Posterior cingulate gyrus (tissue), 11 donors: ENCODE measurements at regions not wholly inside any gene's neighbourhood (a gene's known extent, or its start where the extent isn't known, plus 50 kb on each side); places are given as distances from the start of the nearest gene placed in this dataset.
"Not testable (repeated sequence)": the region's sequence is repeated elsewhere in the genome, so short reads cannot be mapped to it uniquely, and the experiment has no call there.

ENCODE experiments used
- DNase-seq, 10 donors: peaks; one replicate each; pipeline versions ENCODE4 v3.0.0 to v3.0.0-alpha.2; 2020 to 2021; ENCODE audit warnings: mixed read lengths in 3 of 10
- intact Hi-C: fragments of 100-400 bp; cut with DNase I; formaldehyde crosslinking; loops from one replicate; pipeline ENCODE4 v1.15.1; 2023

- intact Hi-C loops = no loop called here
- no peak for DNase-seq
Measured at GRCh38 chr12:67524861-67525616, 123.5 kb upstream of the DYRK2 start.

DNA sequence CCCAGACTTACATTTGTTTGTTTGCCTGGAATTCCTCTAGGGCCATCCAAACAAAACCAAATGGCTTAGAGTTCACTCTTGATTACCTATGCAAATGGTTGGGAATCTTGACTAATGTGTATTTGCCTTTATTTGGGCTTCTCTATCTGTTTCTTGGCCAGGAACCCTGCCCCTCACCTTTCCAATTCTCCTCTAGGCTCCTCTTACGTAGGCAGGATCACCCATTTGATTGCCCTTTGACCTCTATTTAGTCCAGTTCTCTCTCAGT lies 123.0 kb upstream of the DYRK2 start:
- intact Hi-C loops = no loop called here
- DNase-seq = no peak

DNA sequence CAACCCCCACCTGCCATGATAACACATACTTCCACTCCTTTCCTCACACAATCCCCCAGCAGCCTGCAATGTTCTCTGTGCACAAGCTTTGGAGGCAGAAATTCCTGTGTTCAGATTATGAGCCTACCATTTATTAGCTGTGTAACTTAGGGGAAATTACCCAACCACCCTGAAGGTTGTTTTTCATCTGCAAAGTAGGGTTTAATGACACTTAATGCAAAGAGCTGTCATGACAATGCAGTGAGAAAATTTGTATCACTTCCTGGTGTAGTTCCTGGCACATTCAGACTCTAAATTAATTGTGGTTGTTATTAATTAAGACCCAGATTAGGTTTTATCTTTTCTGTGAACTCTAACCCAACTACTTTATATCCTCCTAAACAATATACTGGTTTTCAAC lies 122.4 kb upstream of the DYRK2 start:
- no peak for DNase-seq

GRCh38 chr12:67531051-67531450 lies 117.5 kb upstream of the DYRK2 start:
- DNase-seq = no peak
- intact Hi-C loops = no loop called here

More for the DNA sequence above, 122.4 kb upstream of the DYRK2 start:
- intact Hi-C loops = no loop called here

- no peak for DNase-seq
- intact Hi-C loops = no loop called here
Measured at GRCh38 chr12:67531501-67531900, 117.0 kb upstream of the DYRK2 start.

GRCh38 chr12:67533159-67533558 lies 115.4 kb upstream of the DYRK2 start:
- intact Hi-C loops = no loop called here
- no peak for DNase-seq

DNA sequence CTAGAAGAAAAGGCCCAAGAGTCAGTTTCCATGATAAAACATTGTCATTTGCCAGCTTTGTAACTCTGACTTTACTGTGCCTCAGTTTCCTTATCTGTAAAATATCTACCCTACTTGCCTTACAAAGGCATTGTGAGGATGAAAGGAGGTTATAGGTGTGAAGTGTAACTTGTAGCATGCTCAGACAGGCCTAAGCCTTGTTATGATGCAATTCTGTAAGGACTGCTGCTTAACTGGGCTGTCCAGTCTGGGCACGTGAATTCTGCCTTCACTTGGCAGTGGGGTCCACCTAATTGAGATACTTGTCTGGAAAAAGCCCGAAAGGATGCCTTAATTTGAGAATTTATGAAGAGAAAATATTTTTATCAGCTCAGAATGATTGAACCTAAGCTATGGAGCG lies 114.5 kb upstream of the DYRK2 start:
- intact Hi-C loops = no loop called here
- DNase-seq = no peak

DNA sequence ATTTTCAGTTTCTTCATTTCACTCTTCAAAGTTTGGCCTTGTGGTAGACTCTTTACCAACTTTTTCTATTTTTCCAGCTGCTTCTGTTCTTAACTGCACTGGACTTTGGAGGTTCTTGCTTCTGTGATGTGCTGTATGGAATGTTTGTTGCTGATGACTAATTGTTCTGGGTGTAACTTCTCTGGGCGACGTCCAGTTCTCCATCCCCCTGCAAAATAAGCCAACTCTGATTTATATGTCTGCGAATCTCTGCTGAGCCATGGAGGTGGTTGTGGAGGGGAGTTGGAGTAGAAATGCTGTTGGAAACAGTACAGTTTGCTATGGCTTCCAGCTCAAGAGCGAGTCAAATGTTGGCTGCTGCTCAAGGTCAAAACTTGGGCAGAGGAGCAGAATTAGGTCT lies 113.9 kb upstream of the DYRK2 start:
- intact Hi-C loops = no loop called here
- DNase-seq = no peak

DNA sequence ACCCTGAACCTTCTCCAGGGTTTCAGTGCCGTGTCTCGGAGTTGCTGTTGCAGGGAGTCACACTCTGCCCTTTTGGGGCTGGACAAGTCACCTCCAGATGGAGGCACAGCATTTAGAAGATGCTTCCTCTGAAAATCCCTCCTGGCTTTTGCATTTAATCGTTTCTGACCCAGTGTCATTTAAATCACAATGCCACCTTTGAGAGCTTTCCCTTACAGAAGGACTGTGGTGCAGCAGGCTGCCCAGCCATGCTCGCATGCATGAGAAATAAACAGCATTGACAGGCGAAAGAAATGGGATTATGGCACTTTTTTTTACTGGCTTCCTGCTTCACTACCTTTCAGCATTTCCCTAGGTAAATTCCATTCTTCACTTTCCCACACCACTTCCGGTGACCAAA lies 113.4 kb upstream of the DYRK2 start:
- intact Hi-C loops = no loop called here
- DNase-seq = no peak

DNA sequence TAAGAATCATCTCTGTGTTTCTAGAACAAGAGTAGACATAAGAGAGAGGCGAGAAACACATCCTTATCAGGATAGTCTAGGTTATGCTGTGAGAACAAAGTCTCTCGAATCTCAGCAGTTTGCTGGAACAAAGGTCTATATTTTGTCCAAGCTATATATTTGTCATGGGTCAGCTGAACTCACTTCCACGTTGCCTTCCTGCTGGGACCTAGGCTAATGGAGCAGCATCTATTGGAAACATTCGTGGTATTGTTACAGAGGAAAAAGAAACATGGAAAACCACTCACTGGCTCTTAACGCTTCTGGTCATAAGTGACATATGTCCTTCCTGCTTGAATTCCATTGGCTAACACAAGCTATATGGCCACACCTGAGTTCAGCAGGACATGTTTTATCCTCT lies 112.6 kb upstream of the DYRK2 start:
- intact Hi-C loops = no loop called here

DNA sequence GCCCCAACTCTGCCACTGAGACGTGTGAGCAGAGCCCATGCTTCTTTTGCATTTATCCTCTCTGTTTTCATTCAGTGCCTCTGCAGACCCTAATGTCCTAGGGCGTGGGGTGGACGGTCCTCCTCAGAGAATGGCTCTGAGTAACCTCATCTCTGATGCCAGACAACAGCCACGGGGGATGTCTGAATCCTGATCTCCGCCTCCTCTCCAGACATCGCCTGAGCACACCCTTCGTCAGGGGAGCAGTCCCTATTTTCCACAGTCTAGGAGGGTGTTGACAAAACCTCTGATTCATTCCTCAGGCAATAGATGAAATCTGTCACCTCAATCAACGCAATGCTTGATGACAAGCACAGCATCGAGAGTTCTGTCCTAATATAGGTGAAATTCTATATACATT lies 109.2 kb upstream of the DYRK2 start:
- no peak for DNase-seq
- intact Hi-C loops = no loop called here

More for the DNA sequence above, 112.6 kb upstream of the DYRK2 start:
- no peak for DNase-seq

DNA sequence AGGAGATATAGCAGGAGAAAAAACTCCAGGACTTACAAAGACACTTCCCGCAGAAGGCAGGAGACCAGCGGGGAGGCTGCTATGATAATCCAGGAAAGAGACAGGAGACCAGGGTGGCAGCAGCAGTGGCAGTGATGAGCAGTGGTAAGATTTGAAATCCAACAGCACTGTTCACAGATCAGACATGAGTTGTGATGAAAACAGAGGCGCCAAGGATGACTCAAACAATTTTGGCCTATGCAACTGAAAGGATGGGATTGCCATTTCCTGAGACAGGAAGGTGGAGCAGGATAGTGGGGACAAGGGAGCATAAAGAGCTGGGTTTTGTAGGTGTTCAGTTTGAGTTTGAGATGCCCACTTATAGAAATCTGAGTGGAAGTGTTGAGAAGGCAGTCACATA lies 108.6 kb upstream of the DYRK2 start:
- intact Hi-C loops = no loop called here
- DNase-seq = no peak

- intact Hi-C loops = no loop called here
- DNase-seq = no peak
Measured at GRCh38 chr12:67540920-67541624, 107.5 kb upstream of the DYRK2 start.

DNA sequence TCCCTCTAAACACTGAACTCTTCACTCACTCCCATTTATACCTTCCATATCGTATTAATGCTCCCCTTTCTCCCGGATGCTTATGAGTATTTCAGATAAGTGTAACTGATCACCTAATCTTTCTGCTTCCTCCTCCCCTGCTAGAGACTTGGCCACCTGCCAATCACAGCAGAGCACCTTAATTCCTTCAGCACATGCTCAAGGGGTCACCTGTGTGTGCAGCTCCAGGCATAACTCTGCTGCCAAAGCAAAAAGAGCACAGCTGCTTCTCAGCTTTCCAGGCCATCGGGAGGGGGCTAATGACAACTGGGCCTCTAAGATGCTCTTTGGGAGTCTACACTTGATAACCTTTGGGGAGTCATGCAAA lies 106.9 kb upstream of the DYRK2 start:
- DNase-seq = no peak
- intact Hi-C loops = no loop called here

GRCh38 chr12:67543021-67543770 lies 105.3 kb upstream of the DYRK2 start:
- DNase-seq = no peak
- intact Hi-C loops = no loop called here

DNA sequence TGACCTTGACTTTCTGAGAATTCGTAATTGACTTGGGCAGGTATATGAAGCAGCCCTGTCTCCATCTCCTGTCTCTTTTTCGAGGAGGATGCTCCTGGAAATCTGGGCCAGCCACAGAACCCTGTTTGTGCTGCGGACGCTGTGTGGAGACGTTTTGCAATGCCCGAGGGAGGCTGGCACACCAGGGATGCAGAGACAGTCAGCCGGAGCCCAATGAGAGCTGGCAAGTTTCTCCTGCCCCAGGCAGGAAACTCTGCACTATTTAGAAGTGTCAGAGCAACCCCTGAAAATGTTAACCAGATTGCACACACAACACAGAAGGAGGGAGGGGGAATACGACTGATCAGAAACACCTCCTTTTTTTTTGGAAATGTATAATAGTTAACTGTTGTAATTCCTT lies 103.2 kb upstream of the DYRK2 start:
- DNase-seq = peak in 4 of 10 donors; percentile 12 to 76 (median 52)
- intact Hi-C loops = no loop called here

GRCh38 chr12:67546746-67547145 lies 101.8 kb upstream of the DYRK2 start:
- intact Hi-C loops = no loop called here
- DNase-seq = no peak

GRCh38 chr12:67555075-67555717 lies 93.3 kb upstream of the DYRK2 start:
- intact Hi-C loops, DNase-seq: not testable (repeated sequence)

DNA sequence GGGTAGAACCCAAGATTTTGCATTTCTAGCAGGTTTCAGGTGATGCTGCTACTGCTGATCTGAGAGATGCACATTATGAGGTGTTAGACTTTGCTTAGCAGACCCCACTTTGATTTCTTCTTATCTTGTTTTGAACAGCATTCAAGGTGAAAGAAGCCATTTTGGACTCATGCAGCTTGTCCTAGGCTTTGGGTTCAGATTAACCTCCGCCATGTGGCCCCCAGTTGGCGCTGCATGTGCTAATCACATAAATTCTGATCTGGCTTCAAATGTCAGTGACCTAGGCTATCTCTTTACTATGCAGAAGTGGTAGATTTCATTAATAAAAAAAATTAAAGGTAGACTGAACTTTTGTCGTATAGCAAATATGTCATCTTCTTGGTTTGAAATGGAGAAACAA lies 89.8 kb upstream of the DYRK2 start:
- intact Hi-C loops = no loop called here
- no peak for DNase-seq

DNA sequence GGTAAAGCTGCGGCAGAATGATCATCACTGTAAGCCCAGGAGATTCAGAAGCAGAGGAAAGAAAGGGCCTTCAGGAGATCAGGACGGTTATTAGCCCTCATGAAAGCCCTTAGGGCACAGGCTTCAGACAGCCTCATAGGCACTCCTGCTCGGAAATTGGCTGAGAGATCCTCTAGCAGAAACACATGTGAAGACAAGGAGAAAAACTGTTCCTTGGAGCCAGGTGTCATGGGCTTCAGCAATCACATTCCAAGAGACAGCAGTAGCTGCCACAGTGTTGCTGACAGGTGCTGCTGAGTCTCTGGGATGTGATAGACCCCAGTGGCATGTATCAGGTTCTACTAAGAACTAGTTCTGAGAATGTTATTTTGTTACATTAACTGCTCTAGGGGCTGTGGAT lies 88.8 kb upstream of the DYRK2 start:
- intact Hi-C loops = no loop called here

DNA sequence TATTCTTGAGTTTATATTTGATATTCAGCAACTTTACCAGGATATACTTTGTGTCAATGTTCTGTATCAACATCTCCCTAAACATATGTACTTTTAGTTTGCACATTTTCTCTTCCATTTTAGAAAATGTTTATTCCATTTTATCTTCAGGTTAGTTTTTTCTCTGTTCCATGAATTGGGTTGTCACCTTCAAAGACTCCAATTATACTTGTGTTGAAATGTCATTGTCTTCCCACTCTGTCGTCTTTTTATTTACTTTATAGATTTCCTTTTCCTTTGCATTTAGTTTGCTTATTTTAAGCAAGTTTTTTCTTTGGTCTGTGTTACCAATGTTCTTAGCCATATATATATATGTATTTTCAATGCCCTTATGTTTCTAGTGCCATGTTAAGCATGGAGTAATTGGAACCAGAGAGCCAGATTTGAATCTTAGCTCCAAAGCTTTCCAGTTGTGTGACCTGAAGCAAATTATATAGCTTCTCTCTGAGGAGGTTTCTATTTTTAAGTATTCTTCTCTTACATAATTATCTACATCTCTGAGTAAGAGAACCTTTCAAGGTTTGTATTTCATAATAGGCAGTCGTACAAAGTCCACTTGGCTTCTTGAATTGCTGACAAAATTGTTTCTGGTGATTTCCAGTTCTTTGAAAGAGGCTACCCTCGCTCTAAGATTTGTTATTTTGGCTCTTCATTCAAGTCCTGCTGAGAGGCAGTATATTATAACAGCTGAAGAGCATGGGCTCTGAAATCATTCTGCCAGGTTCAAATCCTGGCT lies 85.8 kb upstream of the DYRK2 start:
- intact Hi-C loops = no loop called here

More for the DNA sequence above, 88.8 kb upstream of the DYRK2 start:
- no peak for DNase-seq

More for the DNA sequence above, 85.8 kb upstream of the DYRK2 start:
- no peak for DNase-seq
